Natural killer cell (primary cell): ENCODE measurements at regions not wholly inside any gene's neighbourhood (a gene's known extent, or its start where the extent isn't known, plus 50 kb on each side); places are given as distances from the start of the nearest gene placed in this dataset.

Experiments
- ATAC-seq, 3 donors: fragments of 150-1000 bp in 2 of 3; fragments of 200-7000 bp in 1 of 3; cut with Tn5 transposase; 1 replicate in 1 of 3; 2 replicates in 2 of 3; pipeline ENCODE4 v1.10.0; 2021; ENCODE audit warnings: mild to moderate bottlenecking in 2 of 3, moderate library complexity in 2 of 3
- DNase-seq, 2 donors: peaks; one replicate each; pipeline versions ENCODE4 v3.0.0 to v3.0.0-alpha.2; 2013 to 2021; ENCODE audit warnings: mixed read lengths in 1 of 2
- H3K27ac ChIP-seq: one replicate; pipeline ENCODE4 v1.5.1; 2013; ENCODE audit warnings: mild to moderate bottlenecking, low read length
- H3K27me3 ChIP-seq: one replicate; pipeline ENCODE4 v1.6.1; 2013; ENCODE audit warnings: low read length; ENCODE audit not compliant: control insufficient read depth, insufficient read depth
- H3K36me3 ChIP-seq: one replicate; pipeline ENCODE4 v1.6.1; 2013; ENCODE audit warnings: low read length; ENCODE audit not compliant: control insufficient read depth, insufficient read depth
- H3K4me1 ChIP-seq: one replicate; pipeline ENCODE4 v1.6.1; 2013; ENCODE audit warnings: low read length; ENCODE audit not compliant: control insufficient read depth, insufficient read depth
- H3K4me3 ChIP-seq: one replicate; pipeline ENCODE4 v1.5.1; 2013; ENCODE audit warnings: low read length
- H3K9me3 ChIP-seq: one replicate; pipeline ENCODE4 v1.6.1; 2013; ENCODE audit warnings: low read length; ENCODE audit not compliant: control insufficient read depth, insufficient read depth
- H3K27ac Mint-ChIP-seq, 2 donors: one replicate each; pipeline ENCODE4 v1.8.0; 2022; ENCODE audit warnings: mild to moderate bottlenecking in 2 of 2, mixed read lengths in 2 of 2, moderate library complexity in 1 of 2
- H3K27me3 Mint-ChIP-seq, 2 donors: one replicate each; pipeline ENCODE4 v1.8.0; 2022; ENCODE audit warnings: low read depth in 2 of 2, mixed read lengths in 2 of 2
- H3K36me3 Mint-ChIP-seq: one replicate; pipeline ENCODE4 v1.8.0; 2022; ENCODE audit warnings: mixed read lengths
- H3K4me1 Mint-ChIP-seq, 2 donors: one replicate each; pipeline ENCODE4 v1.8.0; 2022; ENCODE audit warnings: mixed read lengths in 2 of 2
- H3K4me3 Mint-ChIP-seq: one replicate; pipeline ENCODE4 v1.8.0; 2022; ENCODE audit warnings: mild to moderate bottlenecking, moderate library complexity, mixed read lengths
- H3K9me3 Mint-ChIP-seq, 2 donors: one replicate each; pipeline ENCODE4 v1.8.0; 2022; ENCODE audit warnings: mixed read lengths in 2 of 2
- CTCF ChIP-seq: fragments of 200-600 bp; IDR thresholded peaks from one replicate; pipeline ENCODE4 v1.8.0; 2022; ENCODE audit warnings: antibody characterized with exemption
- WGBS: methylation state at CpG from one replicate; pipeline ENCODE4 v1.1.7; 2013; ENCODE audit warnings: missing lambda C conversion rate; ENCODE audit not compliant: insufficient coverage; 5-methylcytosine and 5-hydroxymethylcytosine counted together
- intact Hi-C: fragments of 100-400 bp; cut with micrococcal nuclease; formaldehyde crosslinking; loops from one replicate; pipeline ENCODE4 v1.14.2; 2022

DNA sequence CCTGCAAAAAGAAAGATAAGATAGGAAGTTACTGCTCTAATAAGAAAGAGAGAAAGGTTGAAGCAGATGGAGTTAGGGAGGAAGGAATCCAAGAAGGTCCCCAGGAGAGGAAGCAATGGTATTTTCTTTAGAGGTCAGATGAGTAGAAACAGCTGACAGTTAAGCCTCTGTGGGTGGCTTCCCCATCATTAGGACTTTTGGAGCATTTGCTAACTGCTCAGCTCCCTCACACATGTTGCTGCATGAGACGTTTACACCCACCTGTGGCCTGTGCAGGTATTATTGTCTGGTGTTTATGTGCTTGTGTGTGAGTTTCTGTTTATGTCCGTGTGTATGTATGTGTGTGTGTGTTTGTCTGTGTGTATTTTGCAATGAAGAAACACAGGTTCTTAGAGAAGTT is 346.8 kb downstream of the RAB28 start:
- DNase-seq (no peak), ATAC-seq (no peak)
- Mint-ChIP-seq H3K27me3 (no peaks in the 10 kb centered on the region), H3K9me3 (peaks cover 7 to 11% of the 10 kb centered on the region in 2 donors), H3K4me3 (no peak overlapping the region), H3K36me3 (no peaks in the 10 kb centered on the region), H3K27ac (no peak overlapping the region), H3K4me1 (no peaks in the 10 kb centered on the region)
- 91% methylated on average over 2 of the region's 2 CpGs for WGBS
- Histone ChIP-seq H3K27me3 (no peaks in the 10 kb centered on the region), H3K4me1 (no peaks in the 10 kb centered on the region), H3K4me3 (no peak overlapping the region), H3K36me3 (no peaks in the 10 kb centered on the region), H3K27ac (no peak overlapping the region), H3K9me3 (peaks cover 9% of the 10 kb centered on the region)
- no peak for TF ChIP-seq CTCF
- intact Hi-C loops, result no loop called here

- H3K27me3 Mint-ChIP-seq, result no peaks in the 10 kb centered on the region
- peaks cover 6 to 9% of the 10 kb centered on the region in 2 donors for H3K9me3 Mint-ChIP-seq
- ATAC-seq, result no peak
- no peaks in the 10 kb centered on the region for H3K36me3 Mint-ChIP-seq
- peaks cover 9% of the 10 kb centered on the region for H3K9me3 ChIP-seq
- no peaks in the 10 kb centered on the region for H3K36me3 ChIP-seq
- no peak overlapping the region for H3K4me3 ChIP-seq
- TF ChIP-seq CTCF, result no peak
- no peaks in the 10 kb centered on the region for H3K4me1 ChIP-seq
- 83% methylated on average over 4 of the region's 4 CpGs for WGBS
- intact Hi-C loops, result no loop called here
- no peak for DNase-seq
- no peak overlapping the region for H3K4me3 Mint-ChIP-seq
- H3K27ac ChIP-seq, result no peak overlapping the region
- H3K4me1 Mint-ChIP-seq, result no peaks in the 10 kb centered on the region
- no peaks in the 10 kb centered on the region for H3K27me3 ChIP-seq
- no peak overlapping the region for H3K27ac Mint-ChIP-seq
Measured at GRCh38 chr4:13133700-13134099, 350.4 kb downstream of the RAB28 start.

DNA sequence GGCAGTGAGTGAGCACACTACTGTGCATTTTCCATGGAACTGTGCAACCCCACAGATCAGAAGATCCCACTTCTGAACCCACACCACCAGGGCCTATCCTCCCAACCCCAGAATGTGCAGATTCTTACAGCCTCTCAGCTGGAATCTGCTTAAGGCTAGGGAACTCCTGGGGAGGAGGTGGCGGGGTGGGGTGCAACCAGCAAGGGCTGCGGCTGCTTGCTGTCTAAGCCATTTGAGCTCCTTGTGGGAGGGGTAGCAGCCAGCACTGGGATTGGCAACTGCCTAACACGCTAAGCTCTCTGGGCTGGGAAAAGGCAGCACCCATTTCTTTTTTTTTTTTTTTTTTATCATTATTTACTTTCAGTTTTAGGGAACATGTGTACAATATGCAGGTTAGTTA is 353.3 kb downstream of the RAB28 start:
- H3K36me3 ChIP-seq, result no peaks in the 10 kb centered on the region
- no peak for TF ChIP-seq CTCF
- intact Hi-C loops, result no loop called here
- Mint-ChIP-seq H3K27ac (no peak overlapping the region), H3K4me1 (no peaks in the 10 kb centered on the region), H3K4me3 (no peak overlapping the region), H3K27me3 (no peaks in the 10 kb centered on the region), H3K36me3 (no peaks in the 10 kb centered on the region), H3K9me3 (peaks cover 8 to 9% of the 10 kb centered on the region in 2 donors)
- H3K4me1 ChIP-seq, result no peaks in the 10 kb centered on the region
- H3K27me3 ChIP-seq, result no peaks in the 10 kb centered on the region
- WGBS, result 50% methylated on average over 2 of the region's 3 CpGs
- ATAC-seq (no peak), DNase-seq (no peak)
- H3K27ac ChIP-seq, result no peak overlapping the region
- H3K9me3 ChIP-seq, result peaks cover 12% of the 10 kb centered on the region
- H3K4me3 ChIP-seq, result no peak overlapping the region

- no peaks in the 10 kb centered on the region for H3K4me1 Mint-ChIP-seq
- H3K4me3 Mint-ChIP-seq, result no peak overlapping the region
- H3K27ac Mint-ChIP-seq, result no peak overlapping the region
- Histone ChIP-seq H3K9me3 (peaks cover 9% of the 10 kb centered on the region), H3K27ac (no peak overlapping the region), H3K36me3 (no peaks in the 10 kb centered on the region), H3K27me3 (no peaks in the 10 kb centered on the region), H3K4me3 (no peak overlapping the region), H3K4me1 (no peaks in the 10 kb centered on the region)
- ATAC-seq (no peak), DNase-seq (no peak)
- no peaks in the 10 kb centered on the region for H3K36me3 Mint-ChIP-seq
- TF ChIP-seq CTCF, result no peak
- intact Hi-C loops, result no loop called here
- H3K9me3 Mint-ChIP-seq, result peaks cover 2 to 4% of the 10 kb centered on the region in 2 donors
- no peaks in the 10 kb centered on the region for H3K27me3 Mint-ChIP-seq
- WGBS, result 89% methylated on average over 5 of the region's 5 CpGs
Measured at GRCh38 chr4:13129095-13129494, 355.0 kb downstream of the RAB28 start.
